K562 (cell line): ENCODE measurements at regions not wholly inside any gene's neighbourhood (a gene's known extent, or its start where the extent isn't known, plus 50 kb on each side); places are given as distances from the start of the nearest gene placed in this dataset.

ENCODE experiments used
- ATAC-seq: fragments of 200-7000 bp; cut with Tn5 transposase; 3 replicates; pipeline ENCODE4 v1.9.1; 2020; ENCODE audit warnings: moderate library complexity
- BruUV-seq: library from RNA; stranded (reverse); fragments of 400-500 nt; replicated peaks from 2 replicates; lab custom pipeline; 2021; lab: Mats Ljungman, UMichigan
- CTCF ChIA-PET: fragments of 300-600 bp; formaldehyde crosslinking; extraction: SDS; loops from one replicate; lab custom pipeline; 2021; ENCODE audit warnings: low intra/inter-chr PET ratio; lab: Yijun Ruan, JAX
- POLR2A ChIA-PET: fragments of 300-600, 350-650 bp; sonication (Branson Sonifier 250); formaldehyde crosslinking; extraction: SDS; loops from one replicate; lab custom pipeline; 2021; ENCODE audit warnings: antibody characterized with exemption, inconsistent platforms; lab: Yijun Ruan, JAX
- DNase-seq, 4 experiments: peaks; one replicate each; pipeline versions ENCODE4 v3.0.0 to v3.0.0-alpha.2; 2011 to 2018; ENCODE audit warnings: low spot score in 3 of 4, mixed read lengths in 3 of 4; ENCODE audit errors: extremely low read depth in 1 of 4
- FAIRE-seq: peaks from 2 replicates; lab custom pipeline; 2011; peaks lifted over from hg19 to GRCh38; lab: Jason Lieb, UNC
- H2AFZ ChIP-seq: 2 replicates; pipeline ENCODE4 v1.6.0; 2011; ENCODE audit warnings: low read depth, low read length, control low read depth, inconsistent platforms
- H3K27ac ChIP-seq: fragments of 200-600 bp; 3 replicates; pipeline ENCODE4 v1.8.0; 2011; ENCODE audit warnings: low read depth, mild to moderate bottlenecking, control low read depth, inconsistent platforms, low read length, moderate library complexity, mixed read lengths; ENCODE audit errors: extremely low read depth
- H3K27me3 ChIP-seq, 2 experiments: fragments of 300-600 bp in 1 of 2; 2 replicates in 1 of 2; 3 replicates in 1 of 2; pipeline versions ENCODE4 v1.6.0 to v1.8.0; 2011; ENCODE audit warnings: inconsistent platforms in 2 of 2, low read length in 2 of 2, mild to moderate bottlenecking in 1 of 2, mixed read lengths in 1 of 2, moderate library complexity in 1 of 2; ENCODE audit not compliant: control insufficient read depth in 2 of 2, insufficient read depth in 2 of 2
- H3K36me3 ChIP-seq: fragments of 300-600 bp; 3 replicates; pipeline ENCODE4 v1.8.0; 2011; ENCODE audit warnings: mild to moderate bottlenecking, low read length, inconsistent platforms; ENCODE audit not compliant: control insufficient read depth, insufficient read depth
- H3K4me1 ChIP-seq, 2 experiments: fragments of 200-600 bp in 1 of 2; replicated peaks in 1 of 2; 2 replicates in 1 of 2; 3 replicates in 1 of 2; pipeline versions ENCODE4 v1.5.1 to v1.8.0; 2011; ENCODE audit warnings: inconsistent platforms in 2 of 2, low read length in 2 of 2, mild to moderate bottlenecking in 1 of 2, mixed read lengths in 1 of 2, moderate library complexity in 1 of 2; ENCODE audit not compliant: control insufficient read depth in 2 of 2, insufficient read depth in 2 of 2
- H3K4me2 ChIP-seq: 2 replicates; pipeline ENCODE4 v1.6.1; 2011; ENCODE audit warnings: low read length, control low read depth, inconsistent platforms, mixed read lengths; ENCODE audit not compliant: insufficient read depth
- H3K4me3 ChIP-seq: fragments of 200-600 bp; sonication (generic), shearing (Covaris generic); 2 replicates; pipeline ENCODE4 v1.5.1; 2016; ENCODE audit warnings: control low read depth, inconsistent platforms
- H3K79me2 ChIP-seq: fragments of 200-600 bp; 3 replicates; pipeline ENCODE4 v1.8.0; 2011; ENCODE audit warnings: low read length, inconsistent platforms; ENCODE audit not compliant: control insufficient read depth, insufficient read depth
- H3K9ac ChIP-seq, 2 experiments: 2 replicates each; pipeline versions ENCODE4 v1.6.0 to v1.6.1; 2011; ENCODE audit warnings: low read depth in 2 of 2, low read length in 2 of 2, control low read depth in 1 of 2, inconsistent platforms in 1 of 2, mild to moderate bottlenecking in 1 of 2, mixed read lengths in 1 of 2; ENCODE audit not compliant: insufficient read depth in 1 of 2
- H3K9me1 ChIP-seq: one replicate; pipeline ENCODE4 v1.6.0; 2011; ENCODE audit warnings: inconsistent platforms, mild to moderate bottlenecking, low read length, moderate library complexity; ENCODE audit not compliant: control insufficient read depth, insufficient read depth
- H3K9me3 ChIP-seq: replicated peaks from 2 replicates; pipeline ENCODE4 v1.5.1; 2011; ENCODE audit warnings: low read depth, low read length, inconsistent platforms; ENCODE audit not compliant: control insufficient read depth, insufficient read depth
- H4K20me1 ChIP-seq: replicated peaks from 2 replicates; pipeline ENCODE4 v1.6.1; 2011; ENCODE audit warnings: low read length, inconsistent platforms, mixed read lengths; ENCODE audit not compliant: control insufficient read depth, insufficient read depth
- CREB3L1 ChIP-seq: fragments of 450-650 bp; IDR thresholded peaks from 2 replicates; pipeline ENCODE4 v1.6.1; 2014; ENCODE audit warnings: low read depth, mild to moderate bottlenecking, moderate library complexity, borderline replicate concordance
- ELF1 ChIP-seq: fragments of 200-800 bp; sonication (Bioruptor generic); IDR thresholded peaks from 2 replicates; pipeline ENCODE4 v1.6.1; 2016; ENCODE audit warnings: missing genetic modification characterization, missing compliant biosample characterization
- ESRRA ChIP-seq: fragments of 450-650 bp; IDR thresholded peaks from 2 replicates; pipeline ENCODE4 v1.6.1; 2014; ENCODE audit warnings: low read depth, mild to moderate bottlenecking, moderate library complexity, borderline replicate concordance
- ETV5 ChIP-seq: sonication (generic); formaldehyde crosslinking; IDR thresholded peaks from 2 replicates; pipeline ENCODE4 v1.4.0; 2020; ENCODE audit warnings: low read depth, mild to moderate bottlenecking, missing genetic modification reagents
- GTF2A2 ChIP-seq: IDR thresholded peaks from 2 replicates; pipeline ENCODE4 v1.6.1; 2016; ENCODE audit warnings: mild to moderate bottlenecking, missing genetic modification characterization, missing compliant biosample characterization
- IFI16 ChIP-seq: fragments of 250-450 bp; sonication (Bioruptor Pico); IDR thresholded peaks from 2 replicates; pipeline ENCODE4 v2.1.2; 2022; ENCODE audit warnings: mild to moderate bottlenecking, inconsistent platforms
- KHSRP ChIP-seq: fragments of 450-650 bp; IDR thresholded peaks from 2 replicates; pipeline ENCODE4 v1.6.1; 2017
- TSHZ1 ChIP-seq: fragments of 250-450 bp; sonication (Bioruptor Pico); IDR thresholded peaks from 2 replicates; pipeline ENCODE4 v1.4.0; 2020; ENCODE audit warnings: mild to moderate bottlenecking, moderate library complexity
- VEZF1 ChIP-seq: fragments of 200-800 bp; sonication (Bioruptor generic); IDR thresholded peaks from 2 replicates; pipeline ENCODE4 v1.6.1; 2017; ENCODE audit warnings: missing genetic modification characterization, missing compliant biosample characterization
- ZNF586 ChIP-seq: fragments of 450-650 bp; formaldehyde crosslinking; conservative IDR thresholded peaks from 2 replicates; pipeline ENCODE4 v1.4.0; 2020; ENCODE audit warnings: mild to moderate bottlenecking, moderate library complexity
- WGBS: fragments of 100-300 bp; shearing (Covaris generic); methylation state at CpG from one replicate; pipeline ENCODE4 v1.1.6; 2016; ENCODE audit warnings: low coverage, mixed read lengths; ENCODE audit not compliant: insufficient coverage; ENCODE audit errors: missing lambda C conversion rate; 5-methylcytosine and 5-hydroxymethylcytosine counted together
- in situ Hi-C: fragments of 300-500 bp; cut with MboI; formaldehyde crosslinking; loops from 4 replicates; pipeline ENCODE4 v1.15.0; 2018; ENCODE audit warnings: inconsistent platforms, mixed read lengths
- intact Hi-C: fragments of 100-400 bp; cut with micrococcal nuclease; formaldehyde crosslinking; loops from 2 replicates; pipeline ENCODE4 v1.14.2; 2022

- FAIRE-seq: no peak
Measured at GRCh38 chr6:156306531-156306930, 470.6 kb upstream of the ARID1B start.

GRCh38 chr6:156283091-156283490 lies 494.1 kb upstream of the ARID1B start:
- Histone ChIP-seq H2AFZ (no peak overlapping the region), H3K36me3 (no peaks in the 10 kb centered on the region), H3K9ac (no peak overlapping the region), H3K4me1 (no peaks in the 10 kb centered on the region), H4K20me1 (no peaks in the 10 kb centered on the region), H3K9me1 (no peaks in the 10 kb centered on the region), H3K4me2 (no peak overlapping the region), H3K9me3 (no peaks in the 10 kb centered on the region), H3K27ac (no peak overlapping the region), H3K4me3 (no peak overlapping the region), H3K27me3 (no peaks in the 10 kb centered on the region), H3K79me2 (no peaks in the 10 kb centered on the region)
- intact Hi-C loops: no loop called here
- no peak for ATAC-seq
- in situ Hi-C loops: no loop called here
- no TSS peak for BruUV-seq
- WGBS: 0% methylated on average over 1 of the region's 1 CpG
- POLR2A ChIA-PET: no interaction called here
- no peak for FAIRE-seq
- CTCF ChIA-PET: no interaction called here
- no peak for DNase-seq
- no peak for TF ChIP-seq KHSRP
- TF ChIP-seq IFI16 (CRISPR knock-in tag): no peak
- no peak for TF ChIP-seq ESRRA
- no peak for TF ChIP-seq VEZF1
- TF ChIP-seq TSHZ1 (CRISPR knock-in tag): no peak
- TF ChIP-seq ZNF586 (CRISPR knock-in tag): no peak

More at GRCh38 chr6:156306531-156306930, 470.6 kb upstream of the ARID1B start:
- Histone ChIP-seq H2AFZ (no peak overlapping the region), H3K27ac (no peak overlapping the region), H3K4me3 (no peak overlapping the region), H3K9me3 (no peaks in the 10 kb centered on the region), H3K4me2 (no peak overlapping the region), H4K20me1 (no peaks in the 10 kb centered on the region), H3K27me3 (no peaks in the 10 kb centered on the region), H3K9me1 (no peaks in the 10 kb centered on the region), H3K79me2 (no peaks in the 10 kb centered on the region), H3K36me3 (no peaks in the 10 kb centered on the region), H3K9ac (no peak overlapping the region), H3K4me1 (no peaks in the 10 kb centered on the region)
- ATAC-seq (no peak), DNase-seq (no peak)
- BruUV-seq: no TSS peak
- ChIA-PET CTCF (no interaction called here), POLR2A (no interaction called here)
- WGBS: 3% methylated on average over 3 of the region's 3 CpGs
- intact Hi-C loops (no loop called here), in situ Hi-C loops (no loop called here)
- TF ChIP-seq CREB3L1 (no peak), ELF1 (tag) (no peak), ETV5 (no peak), GTF2A2 (tag) (no peak), IFI16 (CRISPR knock-in tag) (no peak)
